GM23338 (cell line): ENCODE measurements at regions not wholly inside any gene's neighbourhood (a gene's known extent, or its start where the extent isn't known, plus 50 kb on each side); places are given as distances from the start of the nearest gene placed in this dataset.

Experiments
- CREB1 ChIP-seq: fragments of 250-450 bp; sonication (Bioruptor Pico); IDR thresholded peaks from 2 replicates; pipeline ENCODE4 v1.5.0; 2020; ENCODE audit warnings: low read depth, mild to moderate bottlenecking, moderate library complexity
- EZH2 ChIP-seq: fragments of 200-600 bp; sonication (generic); IDR thresholded peaks from one replicate; pipeline ENCODE4 v1.8.0; 2017; ENCODE audit warnings: antibody characterized with exemption, mild to moderate bottlenecking, low read depth; ENCODE audit not compliant: unreplicated experiment
- EZH2phosphoT487 ChIP-seq: fragments of 200-600 bp; sonication (generic); IDR thresholded peaks from one replicate; pipeline ENCODE4 v1.8.1; 2018; ENCODE audit warnings: antibody characterized with exemption; ENCODE audit not compliant: unreplicated experiment
- JUNB ChIP-seq: IDR thresholded peaks from one replicate; pipeline ENCODE4 v1.6.1; 2016; ENCODE audit warnings: antibody characterized with exemption; ENCODE audit not compliant: unreplicated experiment
- NANOG ChIP-seq: IDR thresholded peaks from 2 replicates; pipeline ENCODE4 v1.6.1; 2016; ENCODE audit warnings: antibody characterized with exemption, borderline replicate concordance
- POLR2AphosphoS5 ChIP-seq: IDR thresholded peaks from 2 replicates; pipeline ENCODE4 v1.6.1; 2016; ENCODE audit warnings: antibody characterized with exemption, low read depth
- REST ChIP-seq: IDR thresholded peaks from one replicate; pipeline ENCODE4 v1.6.1; 2018; ENCODE audit warnings: antibody characterized with exemption; ENCODE audit not compliant: unreplicated experiment
- ZNF114 ChIP-seq: fragments of 250-450 bp; sonication (Bioruptor Pico); IDR thresholded peaks from 2 replicates; pipeline ENCODE4 v1.5.0; 2020; ENCODE audit warnings: mild to moderate bottlenecking, moderate library complexity
- ZNF331 ChIP-seq: fragments of 250-450 bp; sonication (Bioruptor Pico); IDR thresholded peaks from 2 replicates; pipeline ENCODE4 v1.5.0; 2020; ENCODE audit warnings: low read depth, mild to moderate bottlenecking, moderate library complexity
- TF ChIP-seq, protein P1 (sequence below), 2 experiments: fragments of 200-600 bp in 1 of 2; sonication (generic) in 1 of 2; conservative IDR thresholded peaks; 2 replicates each; pipeline versions ENCODE4 v1.5.1 to v1.6.1; 2016 to 2017; ENCODE audit warnings: antibody characterized with exemption in 2 of 2, low read depth in 2 of 2, mild to moderate bottlenecking in 2 of 2, moderate library complexity in 1 of 2
- TF ChIP-seq, protein P2 (sequence below): IDR thresholded peaks from 2 replicates; pipeline ENCODE4 v1.6.1; 2016; ENCODE audit warnings: antibody characterized with exemption
- TF ChIP-seq, protein P3 (sequence below): fragments of 250-450 bp; sonication (Bioruptor Pico); IDR thresholded peaks from 2 replicates; pipeline ENCODE4 v1.5.0; 2020; ENCODE audit warnings: mild to moderate bottlenecking, moderate library complexity

GRCh38 chr1:105017587-105017986 is 1267.9 kb downstream of the AMY1C start:
- TF ChIP-seq, protein P1, sequence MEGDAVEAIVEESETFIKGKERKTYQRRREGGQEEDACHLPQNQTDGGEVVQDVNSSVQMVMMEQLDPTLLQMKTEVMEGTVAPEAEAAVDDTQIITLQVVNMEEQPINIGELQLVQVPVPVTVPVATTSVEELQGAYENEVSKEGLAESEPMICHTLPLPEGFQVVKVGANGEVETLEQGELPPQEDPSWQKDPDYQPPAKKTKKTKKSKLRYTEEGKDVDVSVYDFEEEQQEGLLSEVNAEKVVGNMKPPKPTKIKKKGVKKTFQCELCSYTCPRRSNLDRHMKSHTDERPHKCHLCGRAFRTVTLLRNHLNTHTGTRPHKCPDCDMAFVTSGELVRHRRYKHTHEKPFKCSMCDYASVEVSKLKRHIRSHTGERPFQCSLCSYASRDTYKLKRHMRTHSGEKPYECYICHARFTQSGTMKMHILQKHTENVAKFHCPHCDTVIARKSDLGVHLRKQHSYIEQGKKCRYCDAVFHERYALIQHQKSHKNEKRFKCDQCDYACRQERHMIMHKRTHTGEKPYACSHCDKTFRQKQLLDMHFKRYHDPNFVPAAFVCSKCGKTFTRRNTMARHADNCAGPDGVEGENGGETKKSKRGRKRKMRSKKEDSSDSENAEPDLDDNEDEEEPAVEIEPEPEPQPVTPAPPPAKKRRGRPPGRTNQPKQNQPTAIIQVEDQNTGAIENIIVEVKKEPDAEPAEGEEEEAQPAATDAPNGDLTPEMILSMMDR (conservative IDR thresholded peaks at IDR 0.05; ENCODE audit: low read depth in 2 of 2): peak; percentile 19 to 29; a peak in 3 of 4 replicates
- TF ChIP-seq EZH2: no peak
- no peak for TF ChIP-seq EZH2phosphoT487
- TF ChIP-seq POLR2AphosphoS5: no peak
- no peak for TF ChIP-seq REST
- TF ChIP-seq, protein P2, sequence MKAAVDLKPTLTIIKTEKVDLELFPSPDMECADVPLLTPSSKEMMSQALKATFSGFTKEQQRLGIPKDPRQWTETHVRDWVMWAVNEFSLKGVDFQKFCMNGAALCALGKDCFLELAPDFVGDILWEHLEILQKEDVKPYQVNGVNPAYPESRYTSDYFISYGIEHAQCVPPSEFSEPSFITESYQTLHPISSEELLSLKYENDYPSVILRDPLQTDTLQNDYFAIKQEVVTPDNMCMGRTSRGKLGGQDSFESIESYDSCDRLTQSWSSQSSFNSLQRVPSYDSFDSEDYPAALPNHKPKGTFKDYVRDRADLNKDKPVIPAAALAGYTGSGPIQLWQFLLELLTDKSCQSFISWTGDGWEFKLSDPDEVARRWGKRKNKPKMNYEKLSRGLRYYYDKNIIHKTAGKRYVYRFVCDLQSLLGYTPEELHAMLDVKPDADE: no peak
- TF ChIP-seq JUNB: no peak
- TF ChIP-seq CREB1 (CRISPR knock-in tag): no peak
- no peak for TF ChIP-seq ZNF331 (CRISPR knock-in tag)
- TF ChIP-seq, protein P3, sequence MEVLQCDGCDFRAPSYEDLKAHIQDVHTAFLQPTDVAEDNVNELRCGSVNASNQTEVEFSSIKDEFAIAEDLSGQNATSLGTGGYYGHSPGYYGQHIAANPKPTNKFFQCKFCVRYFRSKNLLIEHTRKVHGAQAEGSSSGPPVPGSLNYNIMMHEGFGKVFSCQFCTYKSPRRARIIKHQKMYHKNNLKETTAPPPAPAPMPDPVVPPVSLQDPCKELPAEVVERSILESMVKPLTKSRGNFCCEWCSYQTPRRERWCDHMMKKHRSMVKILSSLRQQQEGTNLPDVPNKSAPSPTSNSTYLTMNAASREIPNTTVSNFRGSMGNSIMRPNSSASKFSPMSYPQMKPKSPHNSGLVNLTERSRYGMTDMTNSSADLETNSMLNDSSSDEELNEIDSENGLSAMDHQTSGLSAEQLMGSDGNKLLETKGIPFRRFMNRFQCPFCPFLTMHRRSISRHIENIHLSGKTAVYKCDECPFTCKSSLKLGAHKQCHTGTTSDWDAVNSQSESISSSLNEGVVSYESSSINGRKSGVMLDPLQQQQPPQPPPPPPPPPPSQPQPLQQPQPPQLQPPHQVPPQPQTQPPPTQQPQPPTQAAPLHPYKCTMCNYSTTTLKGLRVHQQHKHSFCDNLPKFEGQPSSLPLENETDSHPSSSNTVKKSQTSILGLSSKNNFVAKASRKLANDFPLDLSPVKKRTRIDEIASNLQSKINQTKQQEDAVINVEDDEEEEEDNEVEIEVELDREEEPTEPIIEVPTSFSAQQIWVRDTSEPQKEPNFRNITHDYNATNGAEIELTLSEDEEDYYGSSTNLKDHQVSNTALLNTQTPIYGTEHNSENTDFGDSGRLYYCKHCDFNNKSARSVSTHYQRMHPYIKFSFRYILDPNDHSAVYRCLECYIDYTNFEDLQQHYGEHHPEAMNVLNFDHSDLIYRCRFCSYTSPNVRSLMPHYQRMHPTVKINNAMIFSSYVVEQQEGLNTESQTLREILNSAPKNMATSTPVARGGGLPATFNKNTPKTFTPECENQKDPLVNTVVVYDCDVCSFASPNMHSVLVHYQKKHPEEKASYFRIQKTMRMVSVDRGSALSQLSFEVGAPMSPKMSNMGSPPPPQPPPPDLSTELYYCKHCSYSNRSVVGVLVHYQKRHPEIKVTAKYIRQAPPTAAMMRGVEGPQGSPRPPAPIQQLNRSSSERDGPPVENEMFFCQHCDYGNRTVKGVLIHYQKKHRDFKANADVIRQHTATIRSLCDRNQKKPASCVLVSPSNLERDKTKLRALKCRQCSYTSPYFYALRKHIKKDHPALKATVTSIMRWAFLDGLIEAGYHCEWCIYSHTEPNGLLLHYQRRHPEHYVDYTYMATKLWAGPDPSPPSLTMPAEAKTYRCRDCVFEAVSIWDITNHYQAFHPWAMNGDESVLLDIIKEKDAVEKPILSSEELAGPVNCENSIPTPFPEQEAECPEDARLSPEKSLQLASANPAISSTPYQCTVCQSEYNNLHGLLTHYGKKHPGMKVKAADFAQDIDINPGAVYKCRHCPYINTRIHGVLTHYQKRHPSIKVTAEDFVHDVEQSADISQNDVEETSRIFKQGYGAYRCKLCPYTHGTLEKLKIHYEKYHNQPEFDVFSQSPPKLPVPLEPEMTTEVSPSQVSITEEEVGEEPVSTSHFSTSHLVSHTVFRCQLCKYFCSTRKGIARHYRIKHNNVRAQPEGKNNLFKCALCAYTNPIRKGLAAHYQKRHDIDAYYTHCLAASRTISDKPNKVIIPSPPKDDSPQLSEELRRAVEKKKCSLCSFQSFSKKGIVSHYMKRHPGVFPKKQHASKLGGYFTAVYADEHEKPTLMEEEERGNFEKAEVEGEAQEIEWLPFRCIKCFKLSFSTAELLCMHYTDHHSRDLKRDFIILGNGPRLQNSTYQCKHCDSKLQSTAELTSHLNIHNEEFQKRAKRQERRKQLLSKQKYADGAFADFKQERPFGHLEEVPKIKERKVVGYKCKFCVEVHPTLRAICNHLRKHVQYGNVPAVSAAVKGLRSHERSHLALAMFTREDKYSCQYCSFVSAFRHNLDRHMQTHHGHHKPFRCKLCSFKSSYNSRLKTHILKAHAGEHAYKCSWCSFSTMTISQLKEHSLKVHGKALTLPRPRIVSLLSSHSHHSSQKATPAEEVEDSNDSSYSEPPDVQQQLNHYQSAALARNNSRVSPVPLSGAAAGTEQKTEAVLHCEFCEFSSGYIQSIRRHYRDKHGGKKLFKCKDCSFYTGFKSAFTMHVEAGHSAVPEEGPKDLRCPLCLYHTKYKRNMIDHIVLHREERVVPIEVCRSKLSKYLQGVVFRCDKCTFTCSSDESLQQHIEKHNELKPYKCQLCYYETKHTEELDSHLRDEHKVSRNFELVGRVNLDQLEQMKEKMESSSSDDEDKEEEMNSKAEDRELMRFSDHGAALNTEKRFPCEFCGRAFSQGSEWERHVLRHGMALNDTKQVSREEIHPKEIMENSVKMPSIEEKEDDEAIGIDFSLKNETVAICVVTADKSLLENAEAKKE: no peak
- TF ChIP-seq NANOG: no peak
- no peak for TF ChIP-seq ZNF114 (CRISPR knock-in tag)
